MM.1S (cell line): ENCODE measurements at regions not wholly inside any gene's neighbourhood (a gene's known extent, or its start where the extent isn't known, plus 50 kb on each side); places are given as distances from the start of the nearest gene placed in this dataset.

ENCODE experiments used
- DNase-seq: peaks from one replicate; pipeline ENCODE4 v3.0.0-alpha.2; 2015
- H2AFZ ChIP-seq: fragments of 300-600 bp; sonication (generic); 2 replicates; pipeline ENCODE4 v1.6.0; 2016; ENCODE audit warnings: antibody characterized with exemption, low read length
- H3F3A ChIP-seq: fragments of 300-600 bp; sonication (generic); 2 replicates; pipeline ENCODE4 v1.6.1; 2016; ENCODE audit warnings: mild to moderate bottlenecking, antibody characterized with exemption, low read length, moderate library complexity, mixed read lengths; ENCODE audit not compliant: insufficient read depth
- H3K27ac ChIP-seq: fragments of 300-600 bp; sonication (generic); 2 replicates; pipeline ENCODE4 v1.5.1; 2016; ENCODE audit warnings: mild to moderate bottlenecking, low read length
- H3K27me3 ChIP-seq: fragments of 300-600 bp; sonication (generic); replicated peaks from 2 replicates; pipeline ENCODE4 v1.6.0; 2016; ENCODE audit warnings: low read length; ENCODE audit not compliant: insufficient read depth
- H3K36me3 ChIP-seq: fragments of 300-600 bp; sonication (generic); replicated peaks from 2 replicates; pipeline ENCODE4 v1.6.1; 2016; ENCODE audit warnings: mild to moderate bottlenecking, low read length, mixed read lengths; ENCODE audit not compliant: insufficient read depth
- H3K4me1 ChIP-seq: fragments of 300-600 bp; sonication (generic); 2 replicates; pipeline ENCODE4 v1.6.1; 2016; ENCODE audit warnings: low read length, mixed read lengths
- H3K4me2 ChIP-seq: fragments of 300-600 bp; sonication (generic); 2 replicates; pipeline ENCODE4 v1.6.0; 2016; ENCODE audit warnings: low read depth, low read length
- H3K4me3 ChIP-seq: fragments of 300-600 bp; sonication (generic); 2 replicates; pipeline ENCODE4 v1.5.1; 2016; ENCODE audit warnings: low read length, mixed read lengths
- H3K79me2 ChIP-seq: fragments of 300-600 bp; sonication (generic); 2 replicates; pipeline ENCODE4 v1.6.1; 2016; ENCODE audit warnings: mixed run types, low read length, mixed read lengths
- H3K9ac ChIP-seq: fragments of 300-600 bp; sonication (generic); 2 replicates; pipeline ENCODE4 v1.6.1; 2016; ENCODE audit warnings: low read length, mixed read lengths
- H3K9me2 ChIP-seq: fragments of 300-600 bp; sonication (generic); replicated peaks from 2 replicates; pipeline ENCODE4 v1.6.1; 2016; ENCODE audit warnings: mild to moderate bottlenecking, low read length, mixed read lengths; ENCODE audit not compliant: insufficient read depth
- H3K9me3 ChIP-seq: fragments of 300-600 bp; sonication (generic); replicated peaks from 2 replicates; pipeline ENCODE4 v1.6.1; 2016; ENCODE audit warnings: mild to moderate bottlenecking, low read length, mixed read lengths; ENCODE audit not compliant: insufficient read depth
- H4K20me1 ChIP-seq: fragments of 300-600 bp; sonication (generic); 2 replicates; pipeline ENCODE4 v1.6.1; 2016; ENCODE audit warnings: mild to moderate bottlenecking, low read length, moderate library complexity, mixed read lengths; ENCODE audit not compliant: insufficient read depth
- EZH2 ChIP-seq: fragments of 300-600 bp; sonication (generic); optimal IDR thresholded peaks from 2 replicates; pipeline ENCODE3; 2017; ENCODE audit warnings: low read depth, mild to moderate bottlenecking, antibody characterized with exemption, low read length, mixed read lengths
- EZH2phosphoT487 ChIP-seq: fragments of 300-600 bp; sonication (generic); IDR thresholded peaks from 2 replicates; pipeline ENCODE4 v1.6.1; 2018; ENCODE audit warnings: antibody characterized with exemption, low read length
- TF ChIP-seq, protein P1 (sequence below): fragments of 300-600 bp; sonication (generic); IDR thresholded peaks from 2 replicates; pipeline ENCODE4 v1.5.1; 2016; ENCODE audit warnings: antibody characterized with exemption, low read length, mixed read lengths

DNA sequence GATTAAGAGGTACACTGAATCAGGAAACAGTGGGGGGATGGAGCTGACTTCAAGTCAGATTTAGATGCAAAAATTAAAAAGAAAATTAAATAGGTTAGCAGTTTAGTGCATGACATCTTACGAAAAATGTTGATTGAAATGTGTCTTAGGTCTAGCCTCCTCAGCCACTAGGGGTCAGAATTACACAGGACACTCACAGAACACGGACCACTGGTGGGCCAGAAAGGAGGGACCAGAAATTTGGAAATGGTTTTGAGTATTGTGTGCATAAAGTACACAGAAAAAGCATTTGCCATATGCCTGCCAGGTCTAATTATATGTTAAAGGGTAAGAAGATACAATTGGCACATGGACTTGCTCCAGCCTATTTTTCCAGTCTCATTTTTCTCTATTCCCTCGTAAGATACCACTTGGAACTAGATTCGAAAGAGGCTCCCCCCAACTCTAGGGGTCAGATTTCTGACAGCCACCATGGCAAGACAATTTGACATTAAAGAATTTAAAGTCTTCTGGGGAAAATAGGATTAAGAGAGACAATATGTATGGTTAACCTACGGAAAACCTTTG lies 550.2 kb upstream of the SETBP1 start:
- no peak overlapping the region for H3K4me2 ChIP-seq
- no peaks in the 10 kb centered on the region for H3K27me3 ChIP-seq
- H3F3A ChIP-seq = no peaks in the 10 kb centered on the region
- H3K4me3 ChIP-seq = no peak overlapping the region
- H2AFZ ChIP-seq = no peak overlapping the region
- H3K79me2 ChIP-seq = no peaks in the 10 kb centered on the region
- DNase-seq = peak; percentile 39
- no peak overlapping the region for H3K27ac ChIP-seq
- H3K9me3 ChIP-seq = no peaks in the 10 kb centered on the region
- no peak for TF ChIP-seq EZH2
- TF ChIP-seq, protein P1, sequence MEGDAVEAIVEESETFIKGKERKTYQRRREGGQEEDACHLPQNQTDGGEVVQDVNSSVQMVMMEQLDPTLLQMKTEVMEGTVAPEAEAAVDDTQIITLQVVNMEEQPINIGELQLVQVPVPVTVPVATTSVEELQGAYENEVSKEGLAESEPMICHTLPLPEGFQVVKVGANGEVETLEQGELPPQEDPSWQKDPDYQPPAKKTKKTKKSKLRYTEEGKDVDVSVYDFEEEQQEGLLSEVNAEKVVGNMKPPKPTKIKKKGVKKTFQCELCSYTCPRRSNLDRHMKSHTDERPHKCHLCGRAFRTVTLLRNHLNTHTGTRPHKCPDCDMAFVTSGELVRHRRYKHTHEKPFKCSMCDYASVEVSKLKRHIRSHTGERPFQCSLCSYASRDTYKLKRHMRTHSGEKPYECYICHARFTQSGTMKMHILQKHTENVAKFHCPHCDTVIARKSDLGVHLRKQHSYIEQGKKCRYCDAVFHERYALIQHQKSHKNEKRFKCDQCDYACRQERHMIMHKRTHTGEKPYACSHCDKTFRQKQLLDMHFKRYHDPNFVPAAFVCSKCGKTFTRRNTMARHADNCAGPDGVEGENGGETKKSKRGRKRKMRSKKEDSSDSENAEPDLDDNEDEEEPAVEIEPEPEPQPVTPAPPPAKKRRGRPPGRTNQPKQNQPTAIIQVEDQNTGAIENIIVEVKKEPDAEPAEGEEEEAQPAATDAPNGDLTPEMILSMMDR = peak; percentile 74
- no peaks in the 10 kb centered on the region for H3K9me2 ChIP-seq
- H3K9ac ChIP-seq = no peak overlapping the region
- H4K20me1 ChIP-seq = no peaks in the 10 kb centered on the region
- no peaks in the 10 kb centered on the region for H3K4me1 ChIP-seq
- H3K36me3 ChIP-seq = no peaks in the 10 kb centered on the region

DNA sequence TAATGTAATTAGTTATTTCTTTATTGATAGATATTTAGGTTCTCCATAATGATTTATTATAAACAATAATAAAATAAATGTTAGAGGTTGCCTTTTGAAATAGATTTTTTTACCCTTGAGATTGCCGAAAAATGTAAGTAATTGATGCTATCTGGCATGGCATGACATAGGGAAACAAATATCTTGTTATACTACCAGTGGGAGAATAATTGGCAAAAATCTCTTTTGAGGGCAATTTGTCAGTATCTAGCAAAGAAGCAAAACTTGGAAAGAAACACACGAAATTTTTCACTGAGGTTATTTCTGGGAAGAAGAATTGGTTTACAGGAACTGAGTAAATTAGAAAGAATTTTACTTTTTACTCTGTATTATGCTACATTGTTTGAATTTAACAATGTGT lies 547.2 kb upstream of the SETBP1 start:
- Histone ChIP-seq H3K9ac (no peak overlapping the region), H3F3A (no peaks in the 10 kb centered on the region), H3K4me2 (no peak overlapping the region), H3K79me2 (no peaks in the 10 kb centered on the region), H3K4me1 (no peaks in the 10 kb centered on the region), H3K4me3 (no peak overlapping the region), H2AFZ (no peak overlapping the region), H3K27ac (no peak overlapping the region), H3K9me2 (no peaks in the 10 kb centered on the region), H3K36me3 (no peaks in the 10 kb centered on the region), H3K9me3 (no peaks in the 10 kb centered on the region), H4K20me1 (no peaks in the 10 kb centered on the region), H3K27me3 (no peaks in the 10 kb centered on the region)
- TF ChIP-seq EZH2phosphoT487 = no peak
- no peak for DNase-seq

DNA sequence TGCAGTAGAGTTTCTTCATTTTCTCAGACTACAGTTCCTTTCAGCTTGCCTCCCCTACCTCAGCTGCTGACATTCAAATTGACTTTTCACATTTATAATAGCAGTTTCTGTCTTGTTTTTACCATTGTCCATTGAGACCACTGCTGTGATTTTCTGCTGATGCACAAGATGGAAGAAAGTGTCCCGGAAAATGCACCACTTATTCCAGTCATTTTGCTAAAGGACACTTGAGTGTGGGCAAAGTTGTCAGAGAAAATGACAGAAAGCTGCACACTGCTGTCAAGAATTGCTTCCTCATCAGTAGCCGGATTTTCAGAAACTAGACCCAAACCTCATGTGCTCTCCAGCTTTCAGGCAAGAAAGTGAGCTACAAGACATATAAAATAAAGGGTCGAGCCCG lies 546.2 kb upstream of the SETBP1 start:
- H3K4me3 ChIP-seq = no peak overlapping the region
- H3K27ac ChIP-seq = no peak overlapping the region
- H3K79me2 ChIP-seq = no peaks in the 10 kb centered on the region
- H2AFZ ChIP-seq = no peak overlapping the region
- H4K20me1 ChIP-seq = no peaks in the 10 kb centered on the region
- H3K9me3 ChIP-seq = no peaks in the 10 kb centered on the region
- no peak for DNase-seq
- H3K9ac ChIP-seq = no peak overlapping the region
- no peaks in the 10 kb centered on the region for H3K27me3 ChIP-seq
- TF ChIP-seq, protein P1 = no peak
- TF ChIP-seq EZH2phosphoT487 (no peak), EZH2 (no peak)
- H3F3A ChIP-seq = no peaks in the 10 kb centered on the region
- no peaks in the 10 kb centered on the region for H3K4me1 ChIP-seq
- no peaks in the 10 kb centered on the region for H3K36me3 ChIP-seq
- no peak overlapping the region for H3K4me2 ChIP-seq
- no peaks in the 10 kb centered on the region for H3K9me2 ChIP-seq

DNA sequence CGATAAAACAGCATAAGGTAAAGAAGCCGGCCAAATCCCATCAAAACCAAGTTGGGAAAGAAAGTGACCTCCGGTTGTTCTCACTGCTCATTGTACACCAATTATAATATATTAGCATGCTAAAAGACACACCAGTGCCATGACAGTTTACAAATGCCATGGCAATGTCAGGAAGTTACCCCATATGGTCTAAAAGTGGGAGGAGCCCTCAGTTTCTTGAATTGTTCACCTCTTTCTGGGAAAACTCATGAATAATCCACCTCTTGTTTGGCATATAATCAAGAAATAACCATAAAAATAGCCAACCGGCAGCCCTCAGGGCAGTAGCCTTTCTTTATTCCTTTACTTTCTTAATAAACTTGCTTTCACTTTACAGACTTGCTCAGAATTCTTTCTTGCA lies 544.9 kb upstream of the SETBP1 start:
- H3K9me3 ChIP-seq = no peaks in the 10 kb centered on the region
- H3K4me2 ChIP-seq = no peak overlapping the region
- no peak overlapping the region for H2AFZ ChIP-seq
- H3K79me2 ChIP-seq = no peaks in the 10 kb centered on the region
- H3K9me2 ChIP-seq = no peaks in the 10 kb centered on the region
- H3K36me3 ChIP-seq = no peaks in the 10 kb centered on the region
- no peaks in the 10 kb centered on the region for H3K4me1 ChIP-seq
- H3K27me3 ChIP-seq = no peaks in the 10 kb centered on the region
- no peaks in the 10 kb centered on the region for H3F3A ChIP-seq
- no peaks in the 10 kb centered on the region for H4K20me1 ChIP-seq
- DNase-seq = no peak
- TF ChIP-seq EZH2phosphoT487 (no peak), EZH2 (no peak)
- TF ChIP-seq, protein P1 = no peak
- no peak overlapping the region for H3K27ac ChIP-seq
- no peak overlapping the region for H3K9ac ChIP-seq
- H3K4me3 ChIP-seq = no peak overlapping the region
